Activated CD4-positive, alpha-beta T cell treated with anti-CD3 and anti-CD28 coated beads, Interleukin-2, amount 10 ng/mL, durations not matched to agents 7 days and 5 days (primary cell): ENCODE measurements at regions not wholly inside any gene's neighbourhood (a gene's known extent, or its start where the extent isn't known, plus 50 kb on each side); places are given as distances from the start of the nearest gene placed in this dataset.

Experiments used
- CTCF ChIA-PET: fragments of 350-600 bp; sonication (Branson Sonifier 250); formaldehyde crosslinking; loops from one replicate; lab custom pipeline; 2021; ENCODE audit warnings: antibody characterized with exemption; lab: Charles Lee
- POLR2A ChIA-PET: fragments of 350-600 bp; sonication (Branson Sonifier 250); formaldehyde crosslinking; loops from one replicate; lab custom pipeline; 2021; ENCODE audit warnings: antibody characterized with exemption; lab: Charles Lee
- DNase-seq: peaks from one replicate; pipeline ENCODE4 v3.0.0-alpha.2; 2020
- H3K27ac Mint-ChIP-seq: one replicate; pipeline ENCODE4 v1.8.0; 2021; ENCODE audit warnings: mild to moderate bottlenecking, moderate library complexity, mixed read lengths
- H3K27me3 Mint-ChIP-seq: one replicate; pipeline ENCODE4 v1.8.0; 2021; ENCODE audit warnings: mixed read lengths
- H3K36me3 Mint-ChIP-seq: one replicate; pipeline ENCODE4 v1.8.0; 2021; ENCODE audit warnings: low read depth, mixed read lengths
- H3K4me1 Mint-ChIP-seq: one replicate; pipeline ENCODE4 v1.8.0; 2021; ENCODE audit warnings: mixed read lengths
- H3K4me3 Mint-ChIP-seq: one replicate; pipeline ENCODE4 v1.8.0; 2021; ENCODE audit warnings: mild to moderate bottlenecking, moderate library complexity, mixed read lengths
- H3K9me3 Mint-ChIP-seq: one replicate; pipeline ENCODE4 v1.8.0; 2021; ENCODE audit warnings: mixed read lengths

- Mint-ChIP-seq H3K27me3 (peaks cover 44% of the 10 kb centered on the region), H3K4me1 (peaks cover 17% of the 10 kb centered on the region), H3K27ac (peak overlapping the region; percentile 27), H3K36me3 (no peaks in the 10 kb centered on the region), H3K4me3 (no peak overlapping the region), H3K9me3 (peaks cover 3% of the 10 kb centered on the region)
- POLR2A ChIA-PET = no interaction called here
- DNase-seq = no peak
- CTCF ChIA-PET = interaction anchor here (0.7 kb wide), 1 partner anchor 91 kb away, joined by 4 read pairs; no protein-coding TSS in a partner anchor
Observed at GRCh38 chr3:194224471-194225417, 88.8 kb downstream of the HES1 start.

- Mint-ChIP-seq H3K27ac (no peak overlapping the region), H3K27me3 (peaks cover 38% of the 10 kb centered on the region), H3K36me3 (no peaks in the 10 kb centered on the region), H3K4me1 (peaks cover 18% of the 10 kb centered on the region), H3K9me3 (peaks cover 3% of the 10 kb centered on the region), H3K4me3 (no peak overlapping the region)
- ChIA-PET CTCF (interaction anchor here (0.7 kb wide), 1 partner anchor 90 kb away, joined by 4 read pairs; no protein-coding TSS in a partner anchor), POLR2A (no interaction called here)
- no peak for DNase-seq
Observed at GRCh38 chr3:194225418-194225812, 89.5 kb downstream of the HES1 start.

GRCh38 chr3:194225988-194226663, 90.2 kb downstream of the HES1 start:
- no peak overlapping the region for H3K27ac Mint-ChIP-seq
- POLR2A ChIA-PET = no interaction called here
- CTCF ChIA-PET = no interaction called here
- H3K36me3 Mint-ChIP-seq = no peaks in the 10 kb centered on the region
- H3K4me3 Mint-ChIP-seq = no peak overlapping the region
- DNase-seq = no peak
- H3K4me1 Mint-ChIP-seq = peaks cover 18% of the 10 kb centered on the region
- H3K9me3 Mint-ChIP-seq = peaks cover 3% of the 10 kb centered on the region
- H3K27me3 Mint-ChIP-seq = peaks cover 35% of the 10 kb centered on the region

- H3K27me3 Mint-ChIP-seq = peaks cover 18% of the 10 kb centered on the region
- peaks cover 9% of the 10 kb centered on the region for H3K4me1 Mint-ChIP-seq
- no peaks in the 10 kb centered on the region for H3K36me3 Mint-ChIP-seq
- no peak for DNase-seq
- peaks cover 3% of the 10 kb centered on the region for H3K9me3 Mint-ChIP-seq
- no peak overlapping the region for H3K4me3 Mint-ChIP-seq
- H3K27ac Mint-ChIP-seq = no peak overlapping the region
- POLR2A ChIA-PET = no interaction called here
- CTCF ChIA-PET = no interaction called here
Observed at GRCh38 chr3:194231929-194232832, 96.2 kb downstream of the HES1 start.

GRCh38 chr3:194233150-194233549, 97.2 kb downstream of the HES1 start:
- ChIA-PET POLR2A (no interaction called here), CTCF (no interaction called here)
- Mint-ChIP-seq H3K27ac (no peak overlapping the region), H3K9me3 (no peaks in the 10 kb centered on the region), H3K4me1 (peaks cover 9% of the 10 kb centered on the region), H3K36me3 (no peaks in the 10 kb centered on the region), H3K27me3 (peaks cover 17% of the 10 kb centered on the region), H3K4me3 (no peak overlapping the region)
- no peak for DNase-seq

- Mint-ChIP-seq H3K9me3 (no peaks in the 10 kb centered on the region), H3K4me3 (no peak overlapping the region), H3K27me3 (peaks cover 15% of the 10 kb centered on the region), H3K36me3 (no peaks in the 10 kb centered on the region), H3K4me1 (peaks cover 3% of the 10 kb centered on the region), H3K27ac (no peak overlapping the region)
- DNase-seq = no peak
- ChIA-PET POLR2A (no interaction called here), CTCF (no interaction called here)
Observed at GRCh38 chr3:194235160-194235559, 99.2 kb downstream of the HES1 start.

GRCh38 chr3:194237110-194237509, 101.2 kb downstream of the HES1 start:
- peaks cover 3% of the 10 kb centered on the region for H3K4me1 Mint-ChIP-seq
- H3K36me3 Mint-ChIP-seq = no peaks in the 10 kb centered on the region
- no peak for DNase-seq
- ChIA-PET POLR2A (interaction anchor here (0.6 kb wide), 1 partner anchor 76 kb away, joined by 3 read pairs; no protein-coding TSS in a partner anchor), CTCF (interaction anchor here (0.6 kb wide), 1 partner anchor 41 kb away, joined by 3 read pairs; no protein-coding TSS in a partner anchor)
- peaks cover 25% of the 10 kb centered on the region for H3K27me3 Mint-ChIP-seq
- H3K27ac Mint-ChIP-seq = no peak overlapping the region
- no peak overlapping the region for H3K4me3 Mint-ChIP-seq
- no peaks in the 10 kb centered on the region for H3K9me3 Mint-ChIP-seq

- no peaks in the 10 kb centered on the region for H3K36me3 Mint-ChIP-seq
- POLR2A ChIA-PET = no interaction called here
- CTCF ChIA-PET = no interaction called here
- H3K27ac Mint-ChIP-seq = no peak overlapping the region
- H3K4me1 Mint-ChIP-seq = no peaks in the 10 kb centered on the region
- H3K9me3 Mint-ChIP-seq = no peaks in the 10 kb centered on the region
- no peak for DNase-seq
- no peak overlapping the region for H3K4me3 Mint-ChIP-seq
- peaks cover 32% of the 10 kb centered on the region for H3K27me3 Mint-ChIP-seq
Observed at GRCh38 chr3:194240766-194241165, 104.8 kb downstream of the HES1 start.

GRCh38 chr3:194243172-194243837, 107.4 kb downstream of the HES1 start:
- H3K4me3 Mint-ChIP-seq = no peak overlapping the region
- ChIA-PET POLR2A (no interaction called here), CTCF (interaction anchor here (0.5 to 0.6 kb wide), 2 partner anchors 34 to 825 kb away, joined by 4 read pairs; no protein-coding TSS in a partner anchor)
- no peak overlapping the region for H3K27ac Mint-ChIP-seq
- H3K36me3 Mint-ChIP-seq = no peaks in the 10 kb centered on the region
- no peaks in the 10 kb centered on the region for H3K9me3 Mint-ChIP-seq
- DNase-seq = no peak
- H3K27me3 Mint-ChIP-seq = peaks cover 22% of the 10 kb centered on the region
- H3K4me1 Mint-ChIP-seq = no peaks in the 10 kb centered on the region

- ChIA-PET CTCF (interaction anchor here (0.6 kb wide), 1 partner anchor 33 kb away, joined by 4 read pairs; no protein-coding TSS in a partner anchor), POLR2A (no interaction called here)
- no peak for DNase-seq
- Mint-ChIP-seq H3K9me3 (no peaks in the 10 kb centered on the region), H3K4me3 (no peak overlapping the region), H3K4me1 (no peaks in the 10 kb centered on the region), H3K27me3 (peaks cover 22% of the 10 kb centered on the region), H3K27ac (no peak overlapping the region), H3K36me3 (no peaks in the 10 kb centered on the region)
Observed at GRCh38 chr3:194244167-194244566, 107.0 kb downstream of the CPN2 start.

GRCh38 chr3:194245474-194245873, 105.7 kb downstream of the CPN2 start:
- no peak overlapping the region for H3K27ac Mint-ChIP-seq
- no peaks in the 10 kb centered on the region for H3K9me3 Mint-ChIP-seq
- POLR2A ChIA-PET = no interaction called here
- DNase-seq = no peak
- no peaks in the 10 kb centered on the region for H3K4me1 Mint-ChIP-seq
- CTCF ChIA-PET = interaction anchor here (1.1 kb wide), 1 partner anchor 62 kb away, joined by 4 read pairs; no protein-coding TSS in a partner anchor
- H3K27me3 Mint-ChIP-seq = peaks cover 20% of the 10 kb centered on the region
- H3K4me3 Mint-ChIP-seq = no peak overlapping the region
- H3K36me3 Mint-ChIP-seq = no peaks in the 10 kb centered on the region
